GM19372 (cell line): ENCODE measurements at regions not wholly inside any gene's neighbourhood (a gene's known extent, or its start where the extent isn't known, plus 50 kb on each side); places are given as distances from the start of the nearest gene placed in this dataset.
"Not testable (repeated sequence)": the region's sequence is repeated elsewhere in the genome, so short reads cannot be mapped to it uniquely, and the experiment has no call there.

ENCODE experiments used
- ATAC-seq: cut with Tn5 transposase; IDR thresholded peaks from one replicate; pipeline ENCODE4 v1.9.1; 2021; ENCODE audit warnings: mild to moderate bottlenecking, low read depth, moderate library complexity; ENCODE audit not compliant: unreplicated experiment

DNA sequence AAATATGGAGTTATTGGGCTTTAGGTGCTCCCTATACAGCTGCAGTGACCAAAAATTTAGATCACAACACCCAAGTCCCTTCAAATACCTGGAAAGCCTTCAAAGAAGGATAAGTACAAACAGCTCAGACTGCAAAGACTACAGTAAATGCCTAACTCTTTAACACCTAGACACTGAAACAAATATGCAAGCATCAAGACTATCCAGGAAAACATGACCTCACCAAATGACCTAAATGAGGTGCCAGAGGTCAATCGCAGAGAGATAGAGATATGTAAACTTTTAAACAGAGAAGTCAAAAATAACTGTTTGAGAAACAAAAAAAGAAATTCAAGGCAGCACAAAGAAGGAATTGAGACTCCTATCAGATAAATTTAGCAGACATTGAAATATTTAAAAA, 753.8 kb upstream of the B3GALT2 start:
- ATAC-seq, result no peak

DNA sequence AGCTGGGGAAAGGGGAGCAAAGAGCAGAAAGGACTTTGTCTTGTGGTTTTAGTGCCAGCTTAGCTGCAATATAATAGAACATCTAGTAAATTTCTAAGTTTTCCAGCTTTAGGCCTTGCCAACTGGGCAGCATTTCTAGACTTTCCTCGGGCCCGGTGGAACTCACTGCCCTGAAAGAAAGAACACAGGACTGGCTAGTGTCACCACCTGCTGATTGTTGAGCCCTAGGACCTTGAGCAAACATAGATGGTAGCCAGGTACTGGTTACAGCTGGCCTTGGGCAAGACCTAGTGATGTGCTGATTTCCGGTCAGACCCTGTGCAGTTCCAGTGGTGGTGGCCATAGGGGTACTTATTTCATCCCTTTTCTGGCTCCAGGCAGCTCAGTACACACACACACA, 753.2 kb upstream of the B3GALT2 start:
- ATAC-seq, result no peak

DNA sequence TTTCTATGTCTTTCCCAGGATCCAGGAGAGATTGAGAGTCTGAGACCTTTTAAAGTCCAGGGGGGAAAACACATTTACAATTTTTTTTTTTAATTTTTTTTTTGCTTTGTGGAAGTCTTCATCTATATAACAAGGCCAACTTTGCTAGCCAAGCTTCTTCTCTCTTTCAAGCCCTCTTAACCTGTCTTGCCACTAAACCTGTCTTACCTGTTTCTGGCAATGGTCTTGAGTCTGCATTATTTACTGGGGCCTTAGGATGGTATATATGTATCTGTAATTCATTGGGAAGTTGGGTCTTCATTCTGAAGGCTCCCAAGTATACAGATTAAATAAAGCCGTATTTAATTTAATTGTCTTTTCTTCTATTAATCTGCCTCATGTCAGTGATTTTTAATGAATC, 750.9 kb upstream of the B3GALT2 start:
- no peak for ATAC-seq

DNA sequence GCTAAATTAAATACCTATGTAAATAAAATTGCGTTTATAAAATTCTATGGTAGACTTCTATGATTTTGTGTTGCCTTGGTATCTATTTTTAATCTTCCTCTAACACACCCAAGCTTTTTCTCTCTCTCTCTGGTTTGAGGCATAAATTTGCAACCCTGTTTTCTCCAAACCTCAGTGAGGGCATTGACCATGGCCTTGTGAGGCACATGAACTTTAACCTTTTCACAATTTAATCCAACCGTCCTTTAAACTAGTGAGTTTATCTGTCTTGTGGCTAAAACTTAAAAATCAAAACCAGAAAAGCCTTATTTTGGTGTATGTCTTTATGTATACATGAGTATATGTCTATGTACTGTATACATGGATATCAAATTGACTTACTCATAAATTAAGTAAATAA, 746.6 kb upstream of the B3GALT2 start:
- ATAC-seq, result no peak

DNA sequence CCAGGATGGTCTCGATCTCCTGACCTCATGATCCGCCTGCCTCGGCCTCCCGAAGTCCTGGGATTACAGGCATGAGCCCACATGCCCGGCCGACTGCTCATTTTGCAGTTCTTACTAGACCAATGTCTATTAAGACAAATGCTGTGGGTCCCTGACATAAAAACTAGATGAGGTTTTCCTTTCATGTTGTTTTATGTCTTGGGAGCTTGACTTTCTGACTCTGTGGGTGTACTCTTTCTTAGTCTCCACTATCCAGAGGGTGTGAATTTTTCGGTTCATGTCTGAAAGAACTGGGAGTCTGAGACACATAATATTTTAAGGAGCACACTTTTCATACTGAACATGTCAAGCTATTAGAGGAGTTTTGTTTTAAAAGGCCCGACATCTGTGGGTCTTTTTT, 744.9 kb upstream of the B3GALT2 start:
- no peak for ATAC-seq

DNA sequence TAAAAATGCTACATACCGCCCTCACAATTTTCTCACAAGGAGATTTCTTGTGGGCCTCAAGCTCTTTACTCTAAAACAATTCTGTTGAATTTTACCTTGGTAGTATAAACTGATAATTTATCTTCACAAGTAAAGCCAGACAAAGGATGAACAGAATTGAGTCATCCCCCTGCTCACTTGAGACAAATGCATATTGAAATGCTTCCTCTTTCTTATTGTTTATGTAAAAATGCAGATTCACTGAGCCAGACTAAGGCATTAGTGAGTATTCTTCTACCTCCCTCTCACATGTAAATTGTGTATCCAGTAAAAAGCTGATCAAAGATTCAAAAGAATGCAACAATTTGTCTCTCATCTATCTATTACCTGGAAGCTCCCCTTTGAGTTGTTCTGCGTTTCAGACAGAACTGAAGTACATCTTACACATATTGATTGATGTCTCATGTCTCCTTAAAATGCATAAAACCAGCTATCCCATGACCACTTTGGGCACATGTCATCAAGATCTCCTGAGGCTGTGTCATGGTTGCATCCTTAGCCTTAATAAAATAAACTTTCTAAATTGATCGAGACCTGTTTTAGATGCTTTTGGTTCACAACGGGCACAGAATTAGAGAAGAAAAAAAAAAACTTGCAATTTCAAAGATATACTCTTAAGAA, 743.1 kb upstream of the B3GALT2 start:
- no peak for ATAC-seq

DNA sequence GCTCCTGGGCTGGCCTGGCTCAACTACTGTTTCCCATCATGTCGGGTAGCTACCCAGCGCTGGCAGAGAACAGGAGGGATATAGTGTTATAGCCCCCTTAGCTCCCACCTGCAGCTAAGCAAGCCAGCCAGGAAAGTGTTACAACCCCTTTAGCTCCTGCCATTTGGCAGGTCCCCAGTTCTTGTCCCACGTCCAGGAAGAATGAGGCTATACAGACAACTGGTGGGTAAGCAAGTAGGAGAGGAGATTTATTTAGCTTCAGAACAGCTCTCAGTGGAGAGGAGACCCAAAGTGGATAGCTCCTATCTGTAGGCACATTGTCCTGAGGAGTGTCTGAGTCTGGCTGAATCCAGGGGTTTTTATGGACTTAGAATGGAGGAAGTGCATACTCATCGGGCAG, 741.1 kb upstream of the B3GALT2 start:
- no peak for ATAC-seq

DNA sequence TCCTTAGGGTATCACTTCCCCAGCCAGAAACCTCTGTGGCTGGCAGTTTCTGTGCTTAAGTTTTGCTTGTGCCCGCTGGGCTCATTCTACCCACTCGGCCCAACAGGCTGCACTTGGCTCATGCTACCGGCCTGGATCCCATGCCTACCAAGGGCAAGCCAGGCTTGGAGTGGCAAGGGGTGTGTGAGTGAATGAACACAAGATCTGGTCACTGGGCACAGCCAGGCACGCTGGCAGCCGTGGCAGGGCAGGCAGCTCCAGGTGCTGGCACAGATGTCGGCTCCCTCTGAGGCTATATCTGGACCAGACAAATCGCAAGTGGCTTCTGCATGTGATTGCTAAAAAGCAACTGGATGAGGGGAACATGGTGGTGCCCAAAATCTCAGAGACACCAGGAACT, 740.5 kb upstream of the B3GALT2 start:
- no peak for ATAC-seq

DNA sequence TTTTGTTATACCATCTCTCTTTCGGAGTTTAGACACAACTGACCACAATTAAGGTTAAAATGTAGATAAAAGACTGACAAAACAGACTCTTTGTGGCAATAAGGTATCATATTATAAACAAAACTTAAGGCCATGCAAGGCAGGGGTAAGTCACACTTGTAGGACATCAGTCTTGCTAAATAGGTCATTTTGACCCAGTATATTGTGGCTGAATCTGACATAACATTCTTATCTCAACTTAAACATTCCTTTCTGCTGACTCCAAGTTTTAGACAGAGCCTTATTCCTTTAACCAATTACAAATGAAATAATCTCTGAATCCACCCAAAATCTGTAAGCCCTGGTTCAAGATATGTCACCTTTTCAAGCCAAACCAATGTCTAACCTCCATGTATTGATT, 733.4 kb upstream of the B3GALT2 start:
- no peak for ATAC-seq

DNA sequence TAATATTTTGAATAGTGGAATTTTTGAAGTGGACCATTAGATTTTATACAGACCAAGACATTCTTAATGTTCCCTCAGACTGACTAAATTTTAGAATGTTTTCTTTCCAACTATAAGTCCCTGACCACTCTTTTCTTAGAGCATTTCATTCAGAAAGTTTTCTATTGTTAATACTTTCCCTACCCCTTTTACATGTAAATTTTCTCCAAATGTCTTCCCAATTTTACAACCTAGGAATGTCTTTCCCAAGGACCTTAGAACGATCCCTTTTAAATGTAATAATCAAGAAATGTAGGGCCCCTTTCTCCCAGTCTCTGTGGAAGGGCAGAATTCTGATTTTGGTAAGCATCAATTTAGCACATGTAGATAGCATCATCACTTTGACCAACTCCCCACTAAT, 730.0 kb upstream of the B3GALT2 start:
- no peak for ATAC-seq

DNA sequence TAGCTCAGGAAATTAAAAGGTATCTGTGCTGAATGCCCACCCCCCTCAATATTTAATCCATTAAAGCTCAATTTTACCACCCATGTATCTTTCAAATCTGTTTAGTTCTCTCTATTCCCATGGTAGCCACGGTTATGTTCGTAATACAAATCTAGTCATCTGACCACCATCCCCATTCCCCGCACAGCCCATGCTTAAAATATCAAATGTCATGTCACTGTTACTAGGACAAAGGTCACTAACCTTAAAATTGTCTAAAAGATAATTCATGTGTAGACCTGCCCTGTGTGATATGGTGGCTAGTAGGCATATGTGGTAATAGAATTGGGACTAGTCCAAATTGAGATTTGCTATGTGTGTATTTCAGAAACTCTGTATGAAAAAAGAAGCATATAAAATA, 728.5 kb upstream of the B3GALT2 start:
- ATAC-seq, result no peak

DNA sequence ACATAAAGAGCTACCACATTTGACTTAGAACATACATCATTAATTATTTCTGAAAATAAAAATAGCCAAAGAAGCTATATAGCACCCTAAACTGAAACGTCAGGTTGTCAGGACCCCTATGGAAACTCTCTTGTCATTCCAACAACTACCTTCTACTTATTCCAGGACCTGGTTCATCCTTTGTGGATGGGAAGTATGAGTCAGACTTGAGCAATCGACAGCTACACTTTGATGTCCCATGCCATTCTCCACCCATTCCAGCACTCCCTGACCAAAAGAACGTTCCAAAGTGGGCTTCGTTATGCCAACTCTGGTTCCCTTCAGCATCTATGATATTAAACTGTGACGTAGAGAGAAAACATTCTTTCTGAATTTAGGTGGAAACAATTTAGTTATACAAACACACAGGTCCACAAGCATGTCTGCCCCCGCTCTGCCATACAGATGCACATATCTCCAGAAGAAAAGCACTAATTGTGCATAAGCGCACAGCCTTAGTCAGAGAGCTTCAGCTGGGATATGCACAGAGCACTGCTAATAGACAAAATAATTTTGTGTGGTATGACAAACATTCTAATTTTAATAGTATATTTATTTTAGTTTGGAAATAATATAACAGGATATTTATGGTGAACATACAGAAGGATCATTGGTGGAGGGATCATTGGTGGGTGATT, 723.1 kb upstream of the B3GALT2 start:
- ATAC-seq, result no peak

DNA sequence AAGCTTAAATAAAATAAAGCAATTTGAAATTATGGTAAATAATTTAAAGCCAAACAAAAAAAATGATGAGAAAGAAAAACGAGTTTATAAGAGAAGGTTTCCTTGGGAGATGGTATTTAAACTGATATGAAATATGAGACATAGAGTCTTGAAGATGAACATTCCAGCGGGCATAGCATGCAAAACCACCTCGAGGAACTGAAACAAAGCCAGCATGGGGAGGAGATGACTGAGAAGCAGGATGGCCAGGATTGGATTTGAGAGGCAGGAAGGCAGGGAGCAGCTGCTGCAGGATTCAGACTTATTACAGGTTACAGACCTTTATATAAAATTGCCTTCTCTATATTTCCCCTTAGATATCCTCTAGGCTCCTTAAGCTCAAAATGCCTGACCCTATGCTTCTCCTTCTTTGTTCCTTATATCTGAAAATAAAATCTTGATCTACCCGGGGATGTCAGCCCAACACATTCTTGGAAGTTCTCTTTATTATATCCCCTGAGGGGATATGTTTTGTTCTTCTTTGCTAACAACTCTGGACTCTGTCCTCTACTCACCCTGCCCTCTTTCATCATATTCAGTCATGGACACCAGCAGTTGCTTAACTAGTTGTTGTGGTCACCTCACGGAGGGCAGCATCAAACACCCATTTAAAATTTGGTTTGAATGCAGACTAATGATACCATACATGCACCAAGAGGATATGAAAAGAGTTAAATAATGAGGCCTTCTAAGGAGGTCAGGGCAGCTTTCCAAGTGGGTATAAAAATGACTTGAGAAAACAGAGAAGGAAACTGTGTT, 719.1 kb upstream of the B3GALT2 start:
- no peak for ATAC-seq

DNA sequence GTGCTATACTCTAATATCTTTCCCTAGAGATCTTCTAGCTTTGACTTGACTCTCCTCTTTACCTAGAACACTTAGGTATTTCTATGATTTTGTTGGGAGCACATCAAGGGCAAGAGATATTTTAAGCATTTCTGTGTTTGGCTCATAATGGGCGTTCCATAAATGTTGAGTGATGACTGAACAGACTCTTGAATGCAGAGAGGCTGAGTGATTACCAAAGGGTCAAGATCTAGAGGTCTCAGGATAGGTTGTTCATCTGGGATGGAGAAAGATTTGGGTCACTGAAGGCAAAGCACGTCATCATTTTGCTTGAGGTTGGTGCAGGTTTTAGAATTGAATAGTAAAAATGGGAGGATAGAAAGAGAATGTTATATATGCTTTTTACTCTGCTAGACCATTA, 705.4 kb upstream of the B3GALT2 start:
- no peak for ATAC-seq

DNA sequence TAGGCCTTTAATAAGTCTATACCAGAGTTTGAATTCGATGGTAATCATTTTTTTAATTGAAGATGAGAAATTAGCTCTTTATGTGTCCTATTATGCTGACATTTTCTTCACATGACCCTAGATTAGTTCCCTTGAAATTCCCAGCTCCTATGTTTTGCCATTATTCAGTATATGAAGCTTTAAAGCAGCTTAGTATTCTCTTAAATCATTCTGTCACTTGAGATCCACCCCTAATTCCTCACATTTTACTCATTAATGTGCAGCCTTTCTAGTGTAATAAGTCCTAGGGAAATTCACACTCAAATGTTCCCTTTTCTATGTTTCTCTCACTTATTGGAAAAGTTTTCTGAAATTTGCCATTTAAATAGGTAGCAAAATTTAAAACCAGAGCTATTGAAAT, 704.5 kb upstream of the B3GALT2 start:
- no peak for ATAC-seq

DNA sequence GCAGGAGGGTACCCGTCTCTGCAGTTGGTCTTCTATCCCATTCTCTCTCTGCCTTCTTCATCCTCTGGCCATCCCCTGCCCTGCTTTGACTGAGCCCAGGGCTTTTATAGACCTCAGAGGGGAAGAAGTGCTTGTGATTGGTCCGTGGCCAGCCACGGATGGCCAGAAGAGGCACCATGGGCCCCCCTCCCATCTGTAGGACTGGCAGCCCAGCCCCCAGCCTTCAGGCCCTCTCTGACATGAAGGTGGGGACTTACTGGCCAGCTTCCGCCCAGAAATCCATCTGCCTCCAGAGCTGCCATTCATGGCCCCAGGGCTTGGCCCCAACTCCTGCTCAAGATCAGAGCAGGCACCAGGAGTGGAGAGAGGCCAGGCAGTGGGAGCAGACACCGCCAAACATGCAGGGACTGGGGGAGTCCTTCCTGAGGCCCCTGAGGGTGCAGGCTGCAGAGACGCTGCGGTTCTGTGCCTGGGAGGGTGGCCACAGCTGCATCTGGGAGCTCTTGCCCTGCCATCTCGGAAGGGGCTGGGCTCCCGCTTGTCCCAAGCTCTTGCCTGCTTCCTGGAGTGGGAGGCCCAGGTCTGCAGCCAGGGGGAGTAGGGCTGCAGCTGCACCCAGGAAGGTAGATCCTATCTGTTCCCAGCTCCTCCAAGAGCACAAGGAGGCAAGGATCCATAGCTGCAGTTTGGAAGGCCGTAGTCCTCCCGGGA, 698.6 kb upstream of the B3GALT2 start:
- ATAC-seq, result no peak

DNA sequence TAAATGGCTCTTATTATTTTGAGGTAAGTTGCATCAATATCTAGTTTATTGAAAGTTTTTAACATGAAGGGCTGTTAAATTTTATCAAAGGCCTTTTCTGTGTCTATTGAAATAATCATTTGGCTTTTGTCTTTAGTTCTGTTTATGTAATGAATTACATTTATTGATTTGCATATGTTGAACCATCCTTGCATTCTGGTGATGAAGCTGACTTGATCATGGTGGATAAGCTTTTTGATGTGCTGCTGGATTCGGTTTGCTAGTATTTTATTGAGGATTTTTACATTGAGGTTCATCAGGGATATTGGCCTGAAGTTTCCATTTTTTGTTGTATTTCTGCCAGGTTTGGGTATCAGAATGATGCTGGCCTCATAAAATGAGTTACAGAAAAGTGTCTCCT, 691.5 kb upstream of the B3GALT2 start:
- not testable (repeated sequence) for ATAC-seq

DNA sequence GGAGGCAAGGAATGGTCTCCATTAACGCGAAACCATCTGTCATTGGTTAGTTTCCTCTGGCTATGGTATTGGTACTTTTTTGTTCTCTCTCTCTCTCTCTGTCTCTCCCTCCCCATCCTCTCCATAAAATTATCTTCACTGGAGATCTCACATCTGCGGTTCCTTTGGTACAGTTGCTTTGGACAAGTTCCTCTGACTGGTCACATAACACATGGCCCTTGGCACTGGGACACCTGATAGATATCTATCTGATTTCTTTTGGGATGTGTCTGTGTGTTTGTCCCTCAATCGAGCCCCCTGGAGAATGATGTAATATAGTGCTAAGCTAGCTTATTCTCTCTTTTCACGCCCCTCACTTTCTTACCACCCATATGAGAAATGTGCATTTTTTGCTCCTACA, 682.0 kb upstream of the B3GALT2 start:
- ATAC-seq, result no peak

DNA sequence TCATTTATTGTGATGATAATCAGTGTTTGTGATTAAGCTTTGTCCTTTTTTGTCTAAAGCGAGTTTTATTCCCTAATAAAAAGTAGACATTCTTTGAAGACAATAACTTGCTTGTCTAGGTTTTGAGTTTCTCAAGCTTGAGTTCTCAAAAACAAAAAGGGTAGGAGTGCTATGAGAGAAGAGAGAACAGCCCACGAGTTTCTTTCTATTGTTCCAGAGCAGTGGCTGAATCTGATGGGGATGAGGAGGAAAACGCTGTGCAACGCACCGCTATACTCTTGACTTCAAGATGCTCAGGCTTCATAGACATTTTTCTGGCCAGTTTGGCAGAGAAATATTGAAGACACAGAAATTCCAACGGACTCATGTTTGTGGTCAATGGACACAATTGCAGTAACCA, 669.8 kb upstream of the B3GALT2 start:
- ATAC-seq, result no peak

DNA sequence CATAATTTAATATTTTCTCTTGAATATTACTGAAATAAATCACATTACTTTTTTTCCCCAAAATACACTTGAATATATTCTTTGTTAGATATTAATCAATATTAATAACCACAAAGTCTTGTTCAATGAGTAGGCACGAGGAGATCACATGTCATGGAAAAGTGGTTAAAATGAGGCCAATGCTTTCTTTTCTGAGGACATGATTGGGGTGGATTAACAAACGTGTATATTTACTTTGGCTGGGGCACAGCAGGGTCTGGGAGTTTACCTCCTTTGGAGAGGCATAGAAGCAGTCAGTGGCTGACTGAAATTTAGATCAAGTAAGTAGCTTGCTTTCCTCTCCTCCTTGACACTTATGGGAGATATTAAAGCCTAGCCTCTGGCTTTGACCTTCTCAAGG, 664.3 kb upstream of the B3GALT2 start:
- ATAC-seq, result no peak
